ENCODE measurements at regions not wholly inside any gene's neighbourhood (a gene's known extent, or its start where the extent isn't known, plus 50 kb on each side); places are given as distances from the start of the nearest gene placed in this dataset.

DNA sequence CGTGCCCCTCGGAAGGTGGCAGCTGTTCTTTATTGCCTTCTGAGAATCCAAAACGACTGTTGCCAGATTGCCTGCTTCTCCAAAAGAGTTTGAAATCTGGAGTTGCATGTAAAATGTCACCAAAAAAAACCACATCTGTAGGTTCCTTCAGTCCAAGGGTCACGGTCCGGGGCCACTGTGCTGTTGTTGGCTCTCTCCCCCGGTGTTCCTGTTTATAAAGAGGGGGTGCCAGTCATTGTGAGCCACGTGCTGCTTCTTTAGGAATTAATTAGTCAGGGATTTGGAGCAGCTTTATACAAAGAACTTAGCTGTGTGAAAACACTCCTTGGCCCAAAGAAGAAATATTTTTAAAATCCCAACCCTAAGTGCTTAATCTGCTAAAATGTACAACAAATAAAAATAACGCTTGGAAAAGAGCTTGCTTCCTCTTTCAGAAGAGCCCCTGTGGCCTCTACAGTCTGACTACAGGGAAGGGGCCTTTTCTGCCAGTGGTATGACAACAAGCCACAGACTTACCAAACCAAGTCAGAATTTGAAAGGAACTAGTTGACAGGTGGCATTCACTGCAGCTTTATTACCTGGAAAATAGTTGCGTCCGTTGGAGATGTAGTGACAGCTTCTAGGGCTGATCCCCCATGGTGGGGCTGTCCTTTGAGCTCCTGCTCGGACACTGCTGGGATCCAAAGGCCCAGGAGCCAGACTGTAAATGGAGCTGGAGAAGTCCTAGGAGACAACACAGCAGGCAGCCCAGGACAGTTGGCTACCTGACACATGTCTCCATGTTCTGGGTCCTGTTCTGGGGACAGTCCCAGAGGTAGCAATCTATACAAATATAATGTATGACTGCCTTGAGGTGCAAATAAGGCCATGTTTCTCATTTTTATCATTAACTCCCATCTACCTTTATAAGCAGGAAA is 84.5 kb upstream of the SLC1A4 start:
- no peak for DNase-seq
- no peaks in the 10 kb centered on the region for H3K9me3 ChIP-seq
- H3K4me1 ChIP-seq: peaks cover 0 to 5% (median 2%) of the 10 kb centered on the region in 4 donors
- intact Hi-C loops (cut with DNase I): no loop called here
- no peaks in the 10 kb centered on the region for H3K27me3 ChIP-seq
- WGBS, 2 donors: 26 to 45% methylated on average over 11 of the region's 11 CpGs
- TF ChIP-seq, protein P1, sequence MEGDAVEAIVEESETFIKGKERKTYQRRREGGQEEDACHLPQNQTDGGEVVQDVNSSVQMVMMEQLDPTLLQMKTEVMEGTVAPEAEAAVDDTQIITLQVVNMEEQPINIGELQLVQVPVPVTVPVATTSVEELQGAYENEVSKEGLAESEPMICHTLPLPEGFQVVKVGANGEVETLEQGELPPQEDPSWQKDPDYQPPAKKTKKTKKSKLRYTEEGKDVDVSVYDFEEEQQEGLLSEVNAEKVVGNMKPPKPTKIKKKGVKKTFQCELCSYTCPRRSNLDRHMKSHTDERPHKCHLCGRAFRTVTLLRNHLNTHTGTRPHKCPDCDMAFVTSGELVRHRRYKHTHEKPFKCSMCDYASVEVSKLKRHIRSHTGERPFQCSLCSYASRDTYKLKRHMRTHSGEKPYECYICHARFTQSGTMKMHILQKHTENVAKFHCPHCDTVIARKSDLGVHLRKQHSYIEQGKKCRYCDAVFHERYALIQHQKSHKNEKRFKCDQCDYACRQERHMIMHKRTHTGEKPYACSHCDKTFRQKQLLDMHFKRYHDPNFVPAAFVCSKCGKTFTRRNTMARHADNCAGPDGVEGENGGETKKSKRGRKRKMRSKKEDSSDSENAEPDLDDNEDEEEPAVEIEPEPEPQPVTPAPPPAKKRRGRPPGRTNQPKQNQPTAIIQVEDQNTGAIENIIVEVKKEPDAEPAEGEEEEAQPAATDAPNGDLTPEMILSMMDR (IDR thresholded peaks at IDR 0.05): no peak
- no peak for TF ChIP-seq EP300 (IDR thresholded peaks at IDR 0.05)
- no peak for TF ChIP-seq POLR2AphosphoS5 (IDR thresholded peaks at IDR 0.05)
- no peak for TF ChIP-seq POLR2A (IDR thresholded peaks at IDR 0.05)
- no peak overlapping the region for H3K27ac ChIP-seq
- H3K36me3 ChIP-seq: no peaks in the 10 kb centered on the region
- H3K4me3 ChIP-seq: no peak overlapping the region

DNA sequence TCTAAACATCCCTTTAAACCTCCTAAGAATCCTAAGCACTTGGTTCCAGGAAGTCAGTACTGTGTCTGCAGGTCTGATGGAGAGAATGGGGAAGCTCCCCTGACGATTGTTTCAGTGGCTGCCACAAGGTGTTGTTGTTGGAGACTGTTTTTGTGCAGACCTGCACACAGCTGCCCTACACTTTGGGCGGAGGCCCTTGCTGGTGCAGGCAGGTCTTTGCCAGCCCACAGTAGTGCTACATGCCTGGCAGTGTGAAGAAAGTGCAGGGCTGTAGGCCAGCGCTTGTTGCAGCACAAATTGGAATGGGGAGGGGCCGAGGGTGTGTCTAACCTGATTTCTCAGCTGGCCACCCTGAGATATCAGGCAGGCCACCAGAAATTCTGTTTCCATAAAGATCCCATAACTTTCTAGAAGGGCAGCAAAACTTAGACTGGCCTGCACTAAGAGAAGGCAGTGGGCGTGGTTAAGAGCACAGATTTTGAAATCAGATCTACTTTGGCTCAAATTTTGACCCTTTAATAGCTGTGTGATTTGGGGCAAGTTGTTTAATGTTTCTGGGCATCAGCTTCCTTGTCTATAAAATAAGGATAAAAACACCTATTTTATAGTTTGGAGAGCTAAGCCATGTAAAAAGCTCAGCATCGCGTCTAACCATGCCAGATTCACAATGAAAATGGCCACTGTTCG is 83.7 kb upstream of the SLC1A4 start:
- no peaks in the 10 kb centered on the region for H3K36me3 ChIP-seq
- H3K4me3 ChIP-seq: no peak overlapping the region
- H3K4me1 ChIP-seq: peaks cover 0 to 5% (median 2%) of the 10 kb centered on the region in 4 donors
- DNase-seq: no peak
- no peaks in the 10 kb centered on the region for H3K9me3 ChIP-seq
- intact Hi-C loops (cut with DNase I): no loop called here
- 55 to 77% methylated on average over 8 of the region's 8 CpGs for WGBS, 2 donors
- TF ChIP-seq POLR2A (IDR thresholded peaks at IDR 0.05) (no peak), POLR2AphosphoS5 (IDR thresholded peaks at IDR 0.05) (no peak), EP300 (IDR thresholded peaks at IDR 0.05) (no peak)
- TF ChIP-seq, protein P1 (IDR thresholded peaks at IDR 0.05): no peak
- no peaks in the 10 kb centered on the region for H3K27me3 ChIP-seq
- no peak overlapping the region for H3K27ac ChIP-seq

DNA sequence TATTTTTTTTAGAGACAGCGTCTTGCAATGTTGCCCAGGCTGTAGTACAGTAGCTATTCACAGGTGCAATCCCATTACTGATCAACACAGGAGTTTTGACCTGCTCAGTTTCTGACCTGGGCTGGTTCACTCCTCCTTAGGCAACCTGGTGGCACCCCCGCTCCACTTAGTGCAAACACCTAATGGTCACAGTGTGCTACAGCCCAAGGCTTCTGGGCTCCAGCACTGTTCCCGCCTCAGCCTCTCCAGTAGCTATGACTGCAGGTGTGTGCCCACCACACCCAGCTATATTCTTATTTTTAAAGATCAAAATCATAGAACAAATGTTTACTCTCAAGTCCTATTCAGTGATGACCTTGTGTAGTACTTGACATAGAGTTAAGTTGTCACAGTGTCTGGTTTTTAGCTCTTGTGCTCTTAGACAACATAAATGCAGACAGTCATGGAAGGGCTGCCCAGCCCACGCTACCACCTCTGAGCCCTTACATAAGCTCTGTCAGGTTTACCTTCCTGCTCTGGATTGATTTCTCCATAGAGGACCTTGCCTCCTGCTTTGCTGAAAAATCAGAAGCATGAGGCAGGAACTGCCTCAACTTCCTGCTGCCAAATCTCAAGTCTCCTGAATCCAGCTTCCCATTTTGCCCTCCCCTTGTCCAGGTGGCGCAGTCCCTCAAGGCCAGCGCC is 82.2 kb upstream of the SLC1A4 start:
- Histone ChIP-seq H3K4me3 (no peak overlapping the region), H3K27me3 (no peaks in the 10 kb centered on the region), H3K27ac (no peak overlapping the region), H3K9me3 (no peaks in the 10 kb centered on the region), H3K4me1 (peaks cover 0 to 5% (median 2%) of the 10 kb centered on the region in 4 donors), H3K36me3 (no peaks in the 10 kb centered on the region)
- no peak for DNase-seq
- TF ChIP-seq, protein P1 (IDR thresholded peaks at IDR 0.05): no peak
- TF ChIP-seq POLR2A (IDR thresholded peaks at IDR 0.05): no peak
- TF ChIP-seq POLR2AphosphoS5 (IDR thresholded peaks at IDR 0.05): no peak
- TF ChIP-seq EP300 (IDR thresholded peaks at IDR 0.05): no peak
- intact Hi-C loops (cut with DNase I): no loop called here
- 55 to 84% methylated on average over 6 of the region's 6 CpGs for WGBS, 2 donors

DNA sequence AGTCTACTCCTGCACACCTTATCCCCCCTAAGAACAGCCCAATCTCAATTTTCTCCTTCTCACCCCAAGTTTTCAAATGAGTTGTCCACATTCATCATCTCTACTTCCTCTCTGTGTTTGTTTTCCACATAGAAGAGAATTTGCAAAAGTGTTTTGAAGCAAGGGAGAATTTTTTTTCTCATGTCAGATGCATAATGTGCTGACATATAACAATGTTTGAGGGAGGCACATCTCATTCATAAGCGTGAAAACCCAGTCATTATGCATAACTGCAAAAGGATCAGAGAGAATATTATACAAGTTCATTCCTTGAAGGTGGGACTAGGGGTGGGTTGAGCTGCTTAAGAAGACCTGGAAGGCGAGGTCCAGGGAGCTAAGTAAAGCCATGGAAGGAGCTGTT is 80.8 kb upstream of the SLC1A4 start:
- H3K9me3 ChIP-seq: no peaks in the 10 kb centered on the region
- no peak overlapping the region for H3K27ac ChIP-seq
- no peak for DNase-seq
- WGBS, 2 donors: 92 to 94% methylated on average over 2 of the region's 2 CpGs
- peaks cover 0 to 5% (median 2%) of the 10 kb centered on the region in 4 donors for H3K4me1 ChIP-seq
- H3K36me3 ChIP-seq: no peaks in the 10 kb centered on the region
- H3K27me3 ChIP-seq: no peaks in the 10 kb centered on the region
- TF ChIP-seq POLR2AphosphoS5 (IDR thresholded peaks at IDR 0.05) (no peak), POLR2A (IDR thresholded peaks at IDR 0.05) (no peak), EP300 (IDR thresholded peaks at IDR 0.05) (no peak)
- TF ChIP-seq, protein P1 (IDR thresholded peaks at IDR 0.05): no peak
- H3K4me3 ChIP-seq: no peak overlapping the region
- intact Hi-C loops (cut with DNase I): no loop called here

All from sigmoid colon (tissue), 6 donors.